HepG2 (cell line): ENCODE measurements at regions not wholly inside any gene's neighbourhood (a gene's known extent, or its start where the extent isn't known, plus 50 kb on each side); places are given as distances from the start of the nearest gene placed in this dataset.
A peak's percentile ranks its signal among the peaks of the same experiment; 100 is the strongest.

Source experiments
- ATAC-seq: fragments of 200-7000 bp; cut with Tn5 transposase; 3 replicates; pipeline ENCODE4 v1.9.1; 2020; ENCODE audit warnings: mild to moderate bottlenecking, moderate library complexity
- BruUV-seq: library from RNA; stranded (reverse); fragments of 400-500 nt; replicated peaks from 2 replicates; lab custom pipeline; 2021; lab: Mats Ljungman, UMichigan
- CTCF ChIA-PET: fragments of 300-600 bp; formaldehyde crosslinking; extraction: SDS; loops from one replicate; lab custom pipeline; 2021; ENCODE audit warnings: low total read pairs, inconsistent platforms, low intra/inter-chr PET ratio; lab: Yijun Ruan, JAX
- POLR2A ChIA-PET: fragments of 350-600 bp; sonication (Branson Sonifier 250); formaldehyde crosslinking; loops from one replicate; lab custom pipeline; 2020; ENCODE audit warnings: antibody characterized with exemption, inconsistent platforms; lab: Yijun Ruan, JAX
- DNase-seq: peaks from one replicate; pipeline ENCODE4 v3.0.0-alpha.2; 2015; ENCODE audit warnings: low spot score
- FAIRE-seq: peaks from 3 replicates; lab custom pipeline; 2011; peaks lifted over from hg19 to GRCh38; lab: Jason Lieb, UNC
- H2AFZ ChIP-seq: one replicate; pipeline ENCODE4 v1.6.1; 2011; ENCODE audit warnings: low read length, inconsistent platforms
- H3K27ac ChIP-seq: fragments of 300-600 bp; 3 replicates; pipeline ENCODE4 v1.8.0; 2011; ENCODE audit warnings: mixed run types, mild to moderate bottlenecking, mixed read lengths, low read length, inconsistent platforms; ENCODE audit not compliant: insufficient read depth; ENCODE audit errors: extremely low read length
- H3K27me3 ChIP-seq, 2 experiments: fragments of 200-600 bp in 1 of 2; 2 replicates in 1 of 2; 3 replicates in 1 of 2; pipeline versions ENCODE4 v1.6.0 to v1.8.0; 2011; ENCODE audit warnings: low read length in 2 of 2, mild to moderate bottlenecking in 2 of 2, moderate library complexity in 2 of 2, inconsistent platforms in 1 of 2; ENCODE audit not compliant: insufficient read depth in 2 of 2, control insufficient read depth in 1 of 2
- H3K36me3 ChIP-seq, 2 experiments: fragments of 200-600 bp in 1 of 2; replicated peaks in 1 of 2; 2 replicates in 1 of 2; 3 replicates in 1 of 2; pipeline versions ENCODE4 v1.5.1 to v1.8.0; 2011; ENCODE audit warnings: low read length in 2 of 2, inconsistent platforms in 1 of 2; ENCODE audit not compliant: insufficient read depth in 2 of 2, control insufficient read depth in 1 of 2
- H3K4me1 ChIP-seq: 2 replicates; pipeline ENCODE4 v1.5.1; 2012; ENCODE audit warnings: low read length, inconsistent platforms; ENCODE audit not compliant: insufficient read depth
- H3K4me2 ChIP-seq: 2 replicates; pipeline ENCODE4 v1.6.0; 2011; ENCODE audit warnings: low read depth, low read length, inconsistent platforms
- H3K4me3 ChIP-seq, 3 experiments: fragments of 200-600 bp in 1 of 3; sonication (generic), shearing (Covaris generic) in 1 of 3; replicated peaks in 1 of 3; 2 replicates each; pipeline ENCODE4 v1.5.1; 2011 to 2016; ENCODE audit warnings: low read length in 3 of 3, inconsistent platforms in 2 of 3, low read depth in 2 of 3, mild to moderate bottlenecking in 2 of 3, control low read depth in 1 of 3, mixed read lengths in 1 of 3; ENCODE audit not compliant: insufficient read depth in 1 of 3
- H3K79me2 ChIP-seq: one replicate; pipeline ENCODE4 v1.6.1; 2011; ENCODE audit warnings: low read length, inconsistent platforms; ENCODE audit not compliant: insufficient read depth
- H3K9ac ChIP-seq: 2 replicates; pipeline ENCODE4 v1.6.0; 2011; ENCODE audit warnings: mild to moderate bottlenecking, low read depth, low read length, inconsistent platforms; ENCODE audit not compliant: insufficient read depth
- H3K9me3 ChIP-seq: 2 replicates; pipeline ENCODE4 v1.5.1; 2012; ENCODE audit warnings: mild to moderate bottlenecking, low read length
- H4K20me1 ChIP-seq: 2 replicates; pipeline ENCODE4 v1.6.0; 2011; ENCODE audit warnings: inconsistent platforms, mild to moderate bottlenecking, low read length, moderate library complexity; ENCODE audit not compliant: insufficient read depth
- FOXO1 ChIP-seq: sonication (generic); formaldehyde crosslinking; IDR thresholded peaks from 2 replicates; pipeline ENCODE4 v1.4.0; 2020; ENCODE audit warnings: missing genetic modification reagents
- FOXP4 ChIP-seq: sonication (generic); formaldehyde crosslinking; IDR thresholded peaks from 2 replicates; pipeline ENCODE4 v1.4.0; 2020; ENCODE audit warnings: missing genetic modification reagents
- MAFF ChIP-seq: IDR thresholded peaks from 2 replicates; pipeline ENCODE4 v1.6.1; 2011; ENCODE audit warnings: low read depth, low read length, improper control_type of control experiment
- MAFK ChIP-seq, 2 experiments: IDR thresholded peaks in 1 of 2; conservative IDR thresholded peaks in 1 of 2; 2 replicates each; pipeline ENCODE4 v1.6.1; 2011; ENCODE audit warnings: improper control_type of control experiment in 2 of 2, low read length in 2 of 2
- NR0B2 ChIP-seq: sonication (generic); formaldehyde crosslinking; IDR thresholded peaks from 2 replicates; pipeline ENCODE4 v1.4.0; 2020; ENCODE audit warnings: mild to moderate bottlenecking, missing genetic modification reagents
- SRF ChIP-seq: IDR thresholded peaks from 2 replicates; pipeline ENCODE4 v1.6.1; 2011; ENCODE audit warnings: mild to moderate bottlenecking, low read depth, low read length, moderate library complexity
- ZNF326 ChIP-seq: sonication (generic); formaldehyde crosslinking; IDR thresholded peaks from 2 replicates; pipeline ENCODE4 v1.4.0; 2020; ENCODE audit warnings: missing genetic modification reagents, borderline replicate concordance
- ZNF746 ChIP-seq: sonication (generic); formaldehyde crosslinking; IDR thresholded peaks from 2 replicates; pipeline ENCODE4 v1.8.0; 2022; ENCODE audit warnings: mild to moderate bottlenecking, missing genetic modification reagents
- WGBS: methylation state at CpG from one replicate; pipeline ENCODE4 v1.1.6; 2017; ENCODE audit warnings: low lambda C conversion rate; 5-methylcytosine and 5-hydroxymethylcytosine counted together
- in situ Hi-C: cut with HindIII; loops from 2 replicates; pipeline ENCODE4 v1.10.0; 2017; ENCODE audit warnings: low pct_unique_long_range_greater_than_20kb; ENCODE audit not compliant: extremely low pct_ligation_motif_present
- intact Hi-C: fragments of 100-400 bp; cut with micrococcal nuclease; formaldehyde crosslinking; loops from one replicate; pipeline ENCODE4 v1.10.0; 2022; ENCODE audit not compliant: unreplicated experiment

- Histone ChIP-seq H4K20me1 (no peaks in the 10 kb centered on the region), H3K36me3 (no peaks in the 10 kb centered on the region), H3K79me2 (no peaks in the 10 kb centered on the region), H3K9ac (no peak overlapping the region), H3K27ac (no peak overlapping the region), H3K9me3 (peaks cover 29% of the 10 kb centered on the region; the same call in 1 of the 2 replicates), H3K27me3 (peaks cover 0 to 1% of the 10 kb centered on the region in 2 experiments; a peak in 1 of 5 replicates), H3K4me1 (no peaks in the 10 kb centered on the region), H2AFZ (no peak overlapping the region), H3K4me3 (no peak overlapping the region), H3K4me2 (no peak overlapping the region)
- TF ChIP-seq FOXO1 (CRISPR knock-in tag) (no peak), SRF (no peak), FOXP4 (CRISPR knock-in tag) (no peak), ZNF746 (no peak)
- POLR2A ChIA-PET, result no interaction called here
- FAIRE-seq (no peak), DNase-seq (no peak), ATAC-seq (no peak)
- WGBS, result 5% methylated on average over 4 of the region's 4 CpGs
- BruUV-seq, result no TSS peak
- intact Hi-C loops (no loop called here), in situ Hi-C loops (no loop called here)
- CTCF ChIA-PET, result no interaction called here
These were observed 314.5 kb upstream of the MMADHC start for GRCh38 chr2:149902081-149902480.

- Histone ChIP-seq H3K4me1 (no peaks in the 10 kb centered on the region), H3K27ac (no peak overlapping the region), H3K79me2 (no peaks in the 10 kb centered on the region), H4K20me1 (no peaks in the 10 kb centered on the region), H3K27me3 (peaks cover 0 to 1% of the 10 kb centered on the region in 2 experiments; a peak in 1 of 5 replicates), H3K4me3 (no peak overlapping the region), H3K4me2 (no peak overlapping the region), H2AFZ (no peak overlapping the region), H3K36me3 (no peaks in the 10 kb centered on the region), H3K9ac (no peak overlapping the region), H3K9me3 (peaks cover 23% of the 10 kb centered on the region; the same call in 1 of the 2 replicates)
- WGBS, result 46% methylated on average over 4 of the region's 4 CpGs
- in situ Hi-C loops (no loop called here), intact Hi-C loops (no loop called here)
- DNase-seq, result no peak
- no peak for FAIRE-seq
- TF ChIP-seq MAFF (peak; percentile 83), ZNF326 (CRISPR knock-in tag) (no peak), MAFK (conservative IDR thresholded peaks at IDR 0.05 in 1 of 2, IDR thresholded peaks at IDR 0.05 in 1 of 2; ENCODE audit: low read length in 2 of 2) (peak; percentile 81 to 90), NR0B2 (no peak)
- BruUV-seq, result no TSS peak
- ChIA-PET CTCF (no interaction called here), POLR2A (no interaction called here)
- ATAC-seq, result no peak
These were observed 313.8 kb upstream of the MMADHC start for GRCh38 chr2:149901231-149901859.
